Activated CD8-positive, alpha-beta memory T cell treated with anti-CD3 and anti-CD28 coated beads, Interleukin-2, amount 50 U/mL, for 48 hours (primary cell): ENCODE measurements at regions not wholly inside any gene's neighbourhood (a gene's known extent, or its start where the extent isn't known, plus 50 kb on each side); places are given as distances from the start of the nearest gene placed in this dataset.
"Not testable (repeated sequence)": the region's sequence is repeated elsewhere in the genome, so short reads cannot be mapped to it uniquely, and the experiment has no call there.

Source experiments
- DNase-seq: peaks from one replicate; pipeline ENCODE4 v3.0.0-alpha.2; 2020

DNA sequence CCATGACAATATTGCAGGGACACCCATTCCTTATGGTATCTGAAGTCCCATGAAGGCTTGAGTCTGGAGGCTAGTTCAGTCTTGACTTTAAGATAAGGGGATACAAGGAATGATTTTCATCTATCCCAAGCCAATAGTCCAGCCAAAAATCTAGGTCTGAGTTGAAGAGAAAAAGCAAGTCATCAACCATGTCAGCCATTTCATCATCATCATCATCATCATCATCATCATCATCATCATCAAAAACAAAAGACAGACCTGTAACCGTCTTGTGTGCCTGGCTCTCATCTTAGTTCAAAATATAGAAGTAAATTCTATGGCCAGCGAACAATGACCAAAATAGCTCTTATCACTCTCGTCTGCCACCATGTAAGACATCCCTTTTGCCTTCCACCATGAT is 59.5 kb upstream of the FAM90A26 start:
- not testable (repeated sequence) for DNase-seq

DNA sequence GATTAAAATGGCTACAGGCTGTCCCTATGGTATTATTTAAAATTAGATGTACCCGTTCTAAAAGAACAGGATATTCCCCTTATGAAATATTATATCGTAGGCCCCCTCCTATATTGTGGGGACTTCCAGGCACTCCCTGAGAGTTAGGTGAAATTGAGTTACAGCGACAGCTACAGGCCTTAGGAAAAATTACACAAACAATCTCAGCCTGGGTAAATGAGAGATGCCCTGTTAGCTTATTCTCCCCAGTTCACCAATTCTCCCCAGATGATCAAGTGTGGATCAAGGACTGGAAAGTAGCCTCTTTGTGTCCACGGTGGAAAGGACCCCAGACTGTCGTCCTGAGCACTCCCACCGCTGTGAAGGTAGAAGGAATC is 67.1 kb upstream of the FAM90A26 start:
- DNase-seq = not testable (repeated sequence)

DNA sequence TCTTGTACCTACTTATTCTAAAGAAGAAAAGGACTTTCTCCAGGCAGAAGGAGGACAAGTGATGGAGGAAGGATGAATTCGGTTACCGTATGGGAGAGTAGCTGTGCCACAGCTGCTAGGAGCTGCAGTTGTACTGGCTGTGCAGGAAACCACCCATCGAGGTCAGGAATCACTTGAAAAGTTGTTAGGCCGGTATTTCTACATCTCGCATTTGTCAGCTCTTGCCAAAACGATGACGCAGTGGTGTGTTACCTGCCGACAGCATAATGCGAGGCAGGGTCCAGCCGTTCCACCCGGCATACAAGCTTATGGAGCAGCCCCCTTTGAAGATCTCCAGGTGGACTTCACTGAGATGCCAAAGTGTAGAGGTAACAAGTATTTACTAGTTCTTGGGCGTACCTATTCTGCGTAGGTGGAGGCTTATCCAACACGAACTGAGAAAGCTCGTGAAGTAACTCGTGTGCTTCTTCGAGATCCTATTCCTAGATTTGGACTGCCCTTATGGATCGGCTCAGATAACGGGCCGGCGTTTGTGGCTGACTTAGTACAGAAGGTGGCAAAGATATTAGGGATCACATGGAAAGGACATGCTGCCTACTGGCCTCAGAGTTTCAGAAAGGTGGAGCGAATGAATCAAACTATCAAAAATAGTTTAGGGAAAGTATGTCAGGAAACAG is 67.6 kb upstream of the FAM90A26 start:
- DNase-seq = not testable (repeated sequence)

DNA sequence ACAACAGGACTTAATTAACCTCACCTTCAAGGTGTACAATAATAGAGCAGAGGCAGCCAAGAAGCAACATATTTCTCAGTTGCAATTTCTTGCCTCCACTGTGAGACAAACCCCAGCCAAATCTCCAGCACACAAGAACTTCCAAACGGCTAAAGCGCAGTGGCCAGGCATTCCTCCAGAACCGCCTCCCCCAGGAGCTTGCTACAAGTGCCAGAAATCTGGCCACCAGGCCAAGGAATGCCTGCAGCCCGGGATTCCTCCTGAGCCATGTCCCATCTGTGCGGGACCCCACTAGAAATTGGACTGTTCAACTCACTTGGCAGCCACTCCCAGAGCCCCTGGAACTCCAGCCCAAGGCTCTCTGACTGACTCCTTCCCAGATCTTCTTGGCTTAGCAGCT is 73.9 kb upstream of the FAM90A26 start:
- DNase-seq = not testable (repeated sequence)

DNA sequence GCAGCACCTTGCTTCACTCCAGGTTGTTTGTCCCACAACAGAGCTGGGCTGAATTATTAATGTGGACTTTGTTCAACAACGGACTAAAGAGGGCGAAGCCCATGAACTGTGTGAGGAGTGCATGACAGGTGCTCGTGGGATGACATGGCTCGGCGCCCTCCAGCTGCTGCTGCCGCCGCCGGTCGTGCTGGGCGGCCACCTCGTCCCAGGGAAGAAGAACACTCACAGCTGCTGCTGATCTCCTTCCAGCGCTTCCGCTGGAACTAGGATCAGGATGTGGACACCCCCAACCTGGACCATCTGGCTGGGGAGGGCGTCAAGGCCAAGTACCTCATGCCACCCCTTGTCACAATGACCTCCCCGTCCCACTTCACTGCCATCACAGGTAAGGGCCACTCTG is 91.4 kb upstream of the FAM90A26 start:
- DNase-seq = not testable (repeated sequence)

DNA sequence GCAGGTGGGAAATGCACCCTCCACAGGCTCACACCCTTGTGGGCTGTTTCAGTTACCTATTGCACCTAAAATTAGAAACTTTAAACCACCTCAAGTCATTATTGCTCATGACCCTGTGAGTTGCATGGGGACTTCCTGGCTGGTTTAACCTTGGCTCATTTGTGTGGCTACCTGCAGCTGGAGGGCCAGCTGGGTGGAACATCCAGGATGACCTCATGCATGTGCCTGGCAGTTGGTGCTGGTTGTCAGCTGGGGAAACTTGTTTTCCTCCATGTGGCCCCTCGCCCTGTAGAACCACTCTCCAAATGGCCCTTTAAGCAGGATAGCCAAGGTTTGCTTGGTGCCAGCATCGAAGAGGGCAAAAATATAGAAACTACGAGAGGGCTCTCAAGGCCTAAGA is 93.2 kb upstream of the FAM90A26 start:
- DNase-seq = not testable (repeated sequence)

DNA sequence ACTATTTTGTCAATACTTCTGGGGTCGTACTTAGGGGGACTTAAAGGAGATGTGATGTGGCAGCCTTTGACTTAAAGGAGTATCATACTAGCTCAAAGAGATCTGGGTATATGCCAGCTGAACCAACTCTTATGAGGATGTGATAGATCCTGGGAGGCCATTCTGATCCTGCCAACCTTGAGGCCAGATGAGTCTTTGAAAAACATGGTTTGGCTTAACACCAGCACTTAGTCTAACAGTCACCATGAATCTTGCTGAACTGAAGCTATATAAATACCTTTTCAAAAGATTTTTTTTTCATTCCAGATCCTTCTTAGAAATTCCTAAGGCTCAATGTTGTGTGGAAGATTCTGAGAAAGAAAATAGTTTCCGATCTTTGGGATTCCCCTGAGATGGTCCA is 93.7 kb upstream of the FAM90A26 start:
- DNase-seq = not testable (repeated sequence)

DNA sequence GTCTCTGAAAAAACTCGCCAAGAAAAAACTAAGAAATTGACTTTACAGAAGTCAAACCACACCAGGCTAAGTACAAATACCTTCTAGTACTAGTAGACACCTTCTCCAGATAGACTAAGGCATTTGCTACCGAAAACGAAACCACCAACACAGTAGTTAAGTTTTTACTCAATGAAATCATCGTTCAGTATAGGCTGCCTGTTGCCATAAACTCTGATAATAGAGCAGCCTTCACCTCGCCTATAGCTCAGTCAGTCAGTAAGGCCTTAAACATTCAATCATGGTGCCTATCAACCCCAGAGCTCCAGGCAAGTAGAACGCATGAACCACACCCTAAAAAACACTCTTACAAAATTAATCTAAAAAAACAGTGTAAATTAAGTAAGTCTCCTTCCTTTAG is 96.8 kb upstream of the FAM90A26 start:
- DNase-seq = not testable (repeated sequence)

DNA sequence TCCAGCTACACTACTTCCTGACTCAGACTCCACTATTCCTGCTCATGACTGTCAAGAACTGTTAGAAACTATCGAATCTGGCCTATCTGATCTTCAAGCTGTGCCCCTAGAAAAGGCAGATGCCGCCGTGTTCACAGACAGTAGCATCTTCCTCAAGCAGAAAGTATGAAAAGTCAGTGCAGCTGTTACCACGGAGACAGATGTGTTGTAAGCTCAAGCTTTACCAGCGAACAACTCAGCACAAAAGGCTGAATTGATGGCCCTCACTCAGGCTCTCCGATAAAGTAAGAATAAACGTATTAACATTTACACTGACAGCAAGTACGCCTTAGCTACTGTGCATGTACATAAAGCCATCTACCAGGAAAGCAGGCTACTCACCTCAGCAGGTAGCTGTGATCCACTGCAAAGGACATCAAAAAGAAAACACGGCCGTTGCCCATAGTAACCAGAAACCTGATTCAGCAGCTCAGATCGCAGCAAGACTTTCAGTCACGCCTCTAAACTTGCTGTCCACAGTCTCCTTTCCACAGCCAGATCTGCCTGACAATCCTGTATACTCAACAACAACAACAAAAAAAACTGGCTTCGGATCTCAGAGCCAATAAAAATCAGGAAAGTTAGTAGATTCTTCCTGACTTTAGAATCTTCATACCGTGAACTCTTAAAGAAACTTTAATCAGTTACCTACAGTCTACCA is 97.5 kb upstream of the FAM90A26 start:
- DNase-seq = not testable (repeated sequence)

DNA sequence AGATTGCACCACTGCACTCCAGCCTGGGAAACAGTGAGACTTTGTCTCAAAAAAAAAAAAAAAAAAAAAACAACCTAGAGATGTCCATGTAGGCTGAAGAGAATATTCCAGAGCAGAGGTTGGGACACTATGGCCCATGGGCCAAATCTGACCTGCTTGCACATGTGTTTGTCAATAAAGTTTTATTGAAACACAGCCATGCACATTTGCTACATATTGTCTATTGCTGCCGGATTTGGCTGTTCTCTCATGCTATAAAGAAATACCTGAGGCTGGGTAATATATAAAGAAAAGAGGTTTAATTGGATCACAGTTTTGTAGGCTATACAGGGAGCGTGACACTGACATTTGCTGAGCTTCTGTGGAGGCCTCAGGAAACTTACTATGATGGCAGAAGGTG is 102.3 kb upstream of the FAM90A26 start:
- not testable (repeated sequence) for DNase-seq

DNA sequence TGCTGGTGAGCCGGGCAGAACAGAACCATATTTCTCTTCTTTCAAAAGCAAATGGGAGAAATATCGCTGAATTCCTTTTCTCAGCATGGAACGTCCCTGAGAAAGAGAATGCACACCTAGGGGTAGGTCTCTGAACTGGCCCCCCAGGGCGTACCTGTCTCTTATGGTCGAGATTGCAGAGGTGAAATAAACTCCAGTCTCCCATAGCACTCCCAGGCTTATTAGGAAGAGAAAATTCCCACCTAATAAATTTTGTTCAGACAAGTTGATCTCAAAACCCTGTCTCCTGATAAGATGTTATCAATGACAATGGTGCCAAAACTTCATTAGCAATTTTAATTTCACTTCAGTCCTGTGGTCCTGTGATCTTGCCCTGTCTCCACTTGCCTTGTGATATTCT is 106.6 kb upstream of the FAM90A26 start:
- DNase-seq = not testable (repeated sequence)

DNA sequence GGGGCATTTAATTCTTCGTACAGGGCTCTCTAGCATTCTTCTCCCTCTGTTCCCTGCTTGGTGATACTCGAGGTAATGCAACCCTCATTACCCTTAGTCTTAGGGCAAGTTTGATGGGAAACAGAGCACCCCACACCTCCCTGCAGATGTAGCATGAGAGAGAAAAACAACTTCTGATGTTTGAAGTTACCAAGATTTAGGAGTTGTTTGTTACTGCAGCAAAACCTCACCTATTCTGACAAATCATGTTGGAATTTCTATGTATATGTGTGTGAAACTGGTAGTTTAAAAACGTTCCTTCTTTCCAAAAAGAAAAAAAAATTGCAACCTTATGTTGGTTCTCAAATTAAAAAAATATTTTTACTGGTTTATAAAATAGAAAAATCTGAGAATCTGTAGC is 145.3 kb upstream of the FAM90A26 start:
- not testable (repeated sequence) for DNase-seq

DNA sequence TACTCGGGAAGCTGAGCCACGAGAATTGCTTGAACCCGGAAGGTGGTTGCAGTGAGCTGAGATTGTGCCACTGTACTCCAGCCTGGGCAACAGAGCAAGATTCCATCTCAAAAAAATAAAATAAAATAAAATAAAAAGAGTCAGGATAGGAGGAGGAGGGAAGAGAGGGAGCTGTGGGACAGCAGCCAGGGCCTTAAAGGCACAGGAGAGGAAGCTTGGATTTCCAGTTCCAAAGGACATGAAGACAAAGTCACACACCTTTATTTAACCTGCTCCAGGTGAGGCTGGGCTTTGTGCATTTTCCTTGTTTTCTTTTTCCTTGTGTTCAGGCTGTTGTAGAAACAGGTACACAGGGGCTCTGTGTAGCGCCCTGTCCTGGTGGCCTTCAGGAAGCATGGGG is 138.2 kb upstream of the HMX1 start:
- DNase-seq = not testable (repeated sequence)

DNA sequence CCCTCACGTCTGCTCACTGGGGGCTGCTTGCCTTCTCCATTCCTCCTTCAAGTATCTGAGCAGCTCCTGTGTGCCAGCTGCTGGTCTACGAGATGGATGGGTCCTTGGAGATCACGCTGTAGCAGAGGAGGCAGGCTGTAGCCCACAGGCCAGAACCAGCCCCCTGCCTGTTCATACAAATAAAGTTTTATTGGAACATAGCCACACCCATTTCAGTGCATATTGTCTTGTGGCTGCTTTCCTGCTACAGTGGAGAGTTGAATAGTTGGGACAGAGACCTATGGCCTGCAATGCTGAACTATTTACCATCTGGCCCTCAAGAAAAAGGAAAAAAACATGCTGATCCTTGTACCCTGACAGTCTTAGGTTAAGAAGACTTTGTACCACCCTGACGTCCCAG is 136.8 kb upstream of the HMX1 start:
- not testable (repeated sequence) for DNase-seq

DNA sequence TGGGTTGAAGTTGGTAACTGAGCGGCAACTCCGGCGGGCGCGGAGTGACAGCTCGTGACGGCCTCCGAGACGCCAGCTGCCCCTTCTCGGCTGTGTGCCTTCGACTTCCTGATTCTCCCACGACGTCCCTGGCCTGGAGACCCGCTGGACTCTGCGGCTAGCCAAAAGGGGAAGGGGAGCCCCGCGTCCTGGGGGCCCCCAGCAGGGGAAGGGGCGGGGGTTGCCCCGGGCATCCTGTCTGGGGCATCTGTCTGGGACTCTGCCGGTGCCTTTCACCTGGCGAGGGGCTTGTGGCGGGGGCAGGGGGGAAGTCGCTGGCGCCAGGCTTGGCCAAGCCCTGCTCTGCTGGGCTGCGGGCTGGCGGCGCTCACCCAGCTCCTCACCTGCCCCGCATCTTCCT is 129.5 kb upstream of the HMX1 start:
- not testable (repeated sequence) for DNase-seq

DNA sequence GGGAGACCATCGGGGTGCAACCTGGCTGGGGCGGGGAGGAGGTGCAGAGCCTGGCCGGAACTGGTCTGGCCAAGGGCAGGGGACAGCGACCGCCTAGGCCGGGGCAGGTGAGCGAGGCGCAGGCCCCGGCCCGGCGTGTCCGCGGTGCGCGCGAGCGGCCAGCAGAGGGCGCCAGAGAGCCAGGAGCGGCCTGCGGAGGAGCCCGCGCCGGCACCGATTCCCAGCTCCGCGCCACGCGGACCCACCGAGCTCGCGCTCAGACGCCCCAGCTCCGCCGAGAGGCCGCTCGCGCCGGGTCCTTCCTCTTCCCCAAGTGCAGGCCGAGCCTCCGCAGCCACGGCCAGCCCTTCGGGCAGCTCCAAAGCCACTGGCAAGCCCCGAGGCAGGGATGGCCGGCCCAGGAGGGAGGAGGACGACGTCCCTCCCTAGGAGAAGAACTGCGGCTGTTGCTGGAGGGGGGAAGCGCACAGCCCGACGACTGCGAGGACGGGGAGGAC is 128.9 kb upstream of the HMX1 start:
- DNase-seq = peak; percentile 88

DNA sequence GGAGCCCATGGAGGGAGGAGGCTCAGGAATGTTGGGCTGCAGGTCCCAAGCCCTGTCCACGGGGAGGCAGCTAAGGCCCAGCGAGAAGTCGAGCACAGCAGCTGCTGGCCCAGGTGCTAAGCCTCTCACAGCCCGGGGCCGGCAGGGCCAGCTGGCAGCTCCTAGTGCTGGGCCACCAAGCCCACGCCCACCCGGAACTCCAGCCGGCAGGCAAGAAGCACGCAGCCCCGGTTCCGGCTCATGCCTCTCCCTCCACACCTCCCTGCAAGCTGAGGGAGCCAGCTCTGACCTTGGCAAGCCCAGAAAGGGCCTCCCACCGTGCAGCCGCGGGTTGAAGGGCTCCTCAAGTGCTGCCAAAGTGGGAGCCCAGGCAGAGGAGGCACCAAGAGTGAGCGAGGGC is 121.3 kb upstream of the HMX1 start:
- not testable (repeated sequence) for DNase-seq

DNA sequence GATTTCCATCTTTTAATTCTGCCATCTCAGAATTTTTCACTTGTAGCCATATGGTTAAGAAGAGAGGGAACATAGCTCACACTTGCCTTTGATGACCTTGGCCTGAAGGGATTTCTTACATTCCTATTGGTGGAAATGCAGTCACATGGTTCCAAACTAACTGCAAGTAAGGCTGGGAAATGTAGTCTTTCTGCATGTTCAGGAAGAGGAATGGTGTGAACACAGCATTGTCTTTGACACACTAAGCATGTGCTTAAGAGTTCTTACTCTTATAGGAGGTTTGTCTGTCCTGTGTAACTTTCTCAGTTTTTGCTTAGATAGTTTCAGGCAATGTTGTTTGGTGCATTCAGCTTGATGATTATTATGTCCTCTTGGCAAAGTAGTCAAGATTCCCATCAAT is 119.8 kb upstream of the HMX1 start:
- DNase-seq = not testable (repeated sequence)

DNA sequence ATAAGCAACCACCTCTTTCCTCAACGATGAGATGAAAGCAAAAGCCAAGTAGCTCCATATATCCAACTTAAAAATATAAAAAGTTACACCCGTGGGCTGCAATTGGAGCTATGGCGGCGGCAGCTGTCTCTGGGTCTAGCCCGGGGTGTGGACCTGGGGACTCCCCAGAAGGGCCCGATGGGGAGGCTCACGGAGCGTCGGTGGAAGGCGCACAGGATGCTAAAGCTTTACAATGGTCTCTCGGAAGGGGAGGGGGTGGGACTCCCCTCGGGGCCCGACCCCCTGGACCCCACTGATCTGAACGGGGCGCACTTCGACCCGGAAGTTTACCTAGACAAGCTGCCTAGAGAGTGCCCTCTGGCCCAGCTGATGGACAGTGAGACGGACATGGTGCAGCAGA is 118.7 kb upstream of the HMX1 start:
- DNase-seq = not testable (repeated sequence)

DNA sequence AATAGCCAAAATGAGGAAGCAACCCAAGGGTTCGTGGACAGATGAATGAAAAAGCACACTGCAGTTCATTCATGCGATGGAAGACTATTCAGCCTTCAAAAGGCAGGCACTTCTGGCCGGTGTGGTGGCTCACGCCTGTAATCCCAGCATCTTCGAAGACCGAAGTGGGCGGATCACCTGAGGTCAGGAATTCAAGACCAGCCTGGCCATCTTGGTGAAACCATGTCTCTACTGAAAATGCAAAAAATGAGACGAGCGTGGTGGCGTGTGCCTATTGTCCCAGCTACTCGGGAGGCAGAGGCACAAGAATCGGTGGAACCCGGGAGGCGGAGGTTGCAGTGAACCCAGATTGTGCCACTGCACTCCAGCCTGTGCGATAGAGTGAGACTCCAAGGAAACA is 114.1 kb upstream of the HMX1 start:
- DNase-seq = not testable (repeated sequence)

DNA sequence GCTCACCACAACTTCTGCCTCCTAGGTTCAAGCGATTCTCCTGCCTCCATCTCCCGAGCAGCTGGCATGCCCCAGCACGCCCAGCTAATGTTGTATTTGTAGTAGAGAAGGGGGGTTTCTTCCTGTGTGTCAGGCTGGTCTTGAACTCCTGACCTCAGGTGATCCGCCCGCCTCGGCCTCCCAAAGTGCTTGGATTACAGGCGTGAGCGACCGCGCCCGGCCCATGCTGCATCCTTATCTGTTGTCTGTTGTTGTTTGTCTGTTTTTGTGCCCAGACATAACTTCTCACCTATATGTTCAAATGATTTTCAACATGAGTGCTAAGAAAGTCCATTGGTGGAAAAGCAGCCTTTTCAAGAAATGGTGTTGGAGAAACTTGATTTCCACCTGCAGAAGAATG is 113.0 kb upstream of the HMX1 start:
- DNase-seq = not testable (repeated sequence)

DNA sequence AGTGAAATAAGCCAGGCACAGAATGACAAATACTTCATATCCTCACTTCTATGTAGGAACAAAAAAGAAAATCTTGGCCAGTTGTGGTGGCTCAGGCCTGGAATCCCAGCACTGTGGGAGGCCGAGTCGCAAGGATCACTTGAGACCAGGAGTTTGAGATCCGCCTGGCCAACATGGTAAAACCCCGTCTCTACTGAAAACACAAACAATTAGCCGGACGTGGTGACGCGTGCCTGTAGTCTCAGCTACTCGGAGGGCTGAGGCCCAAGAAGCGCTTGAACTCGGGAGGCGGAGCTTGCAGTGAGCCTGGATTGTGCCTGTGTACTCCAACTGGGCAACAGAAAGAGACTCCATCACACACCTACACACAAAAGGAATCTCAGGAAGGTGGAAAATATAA is 112.3 kb upstream of the HMX1 start:
- DNase-seq = not testable (repeated sequence)

DNA sequence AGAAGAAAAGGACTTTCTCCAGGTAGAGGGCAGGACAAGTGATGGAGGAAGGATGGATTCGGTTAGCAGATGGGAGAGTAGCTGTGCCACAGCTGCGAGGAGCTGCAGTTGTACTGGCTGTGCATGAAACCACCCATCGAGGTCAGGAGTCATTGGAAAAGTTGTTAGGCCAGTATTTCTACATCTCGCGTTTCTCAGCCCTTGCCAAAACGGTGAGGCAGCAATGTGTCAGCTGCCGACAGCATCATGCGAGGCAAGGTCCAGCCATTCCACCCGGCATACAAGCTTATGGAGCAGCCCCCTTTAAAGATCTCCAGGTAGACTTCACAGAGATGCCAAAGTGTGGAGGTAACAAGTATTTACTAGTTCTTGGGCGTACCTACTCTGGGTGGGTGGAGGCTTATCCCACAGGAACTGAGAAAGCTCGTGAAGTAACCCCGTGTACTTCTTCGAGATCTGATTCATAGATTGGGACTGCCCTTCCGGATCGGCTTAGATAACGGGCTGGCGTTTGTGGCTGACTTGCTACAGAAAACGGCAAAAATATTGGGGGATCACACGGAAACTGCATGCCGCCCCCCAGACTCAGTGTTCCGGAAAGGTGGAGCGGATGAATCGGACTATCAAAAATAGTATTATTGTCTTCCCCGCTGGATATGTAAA is 105.0 kb upstream of the HMX1 start:
- not testable (repeated sequence) for DNase-seq

DNA sequence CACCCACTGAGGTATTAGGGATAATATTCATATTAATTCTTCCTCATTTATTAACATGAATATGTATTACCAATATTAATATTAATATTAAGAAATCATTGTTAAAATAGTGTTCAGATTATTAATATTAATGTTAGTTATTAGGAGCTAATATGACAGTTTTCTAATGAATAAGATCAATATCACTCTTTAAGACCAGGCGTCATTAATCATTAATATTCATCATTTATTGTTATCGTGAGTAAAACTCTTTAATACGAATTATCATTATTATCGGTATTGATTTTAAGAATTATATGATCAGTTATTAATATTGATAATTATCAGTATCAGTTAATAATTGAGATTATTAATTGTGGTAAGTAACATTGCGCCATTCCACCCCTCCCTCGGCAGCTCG is 101.0 kb upstream of the HMX1 start:
- not testable (repeated sequence) for DNase-seq
